HEK293 (cell line): ENCODE measurements at regions not wholly inside any gene's neighbourhood (a gene's known extent, or its start where the extent isn't known, plus 50 kb on each side); places are given as distances from the start of the nearest gene placed in this dataset.
"Not testable (repeated sequence)": the region's sequence is repeated elsewhere in the genome, so short reads cannot be mapped to it uniquely, and the experiment has no call there.

Source experiments
- CTCF ChIA-PET: fragments of 350-600 bp; formaldehyde crosslinking; extraction: SDS; loops from one replicate; lab custom pipeline; 2021; ENCODE audit warnings: antibody characterized with exemption; lab: Yijun Ruan, JAX
- POLR2A ChIA-PET: fragments of 300-600 bp; formaldehyde crosslinking; extraction: SDS; loops from one replicate; lab custom pipeline; 2020; ENCODE audit warnings: antibody characterized with exemption, inconsistent platforms; lab: Yijun Ruan, JAX
- H3K27ac ChIP-seq: fragments of 200-500 bp; sonication (Bioruptor generic); 2 replicates; pipeline ENCODE4 v1.5.1; 2014; ENCODE audit warnings: low read depth, low read length, control low read depth, inconsistent platforms; ENCODE audit errors: extremely low read depth
- H3K36me3 ChIP-seq, 2 experiments: fragments of 200-500 bp in 1 of 2; sonication (Bioruptor generic) in 1 of 2; 1 replicate in 1 of 2; 2 replicates in 1 of 2; pipeline ENCODE4 v1.5.1; 2014 to 2017; ENCODE audit warnings: inconsistent platforms in 2 of 2, low read length in 2 of 2; ENCODE audit not compliant: control insufficient read depth in 2 of 2, insufficient read depth in 1 of 2
- H3K4me1 ChIP-seq: fragments of 200-500 bp; sonication (Bioruptor generic); 2 replicates; pipeline ENCODE4 v1.5.1; 2014; ENCODE audit warnings: mild to moderate bottlenecking, low read length, inconsistent platforms; ENCODE audit not compliant: control insufficient read depth, insufficient read depth
- H3K4me3 ChIP-seq: 2 replicates; pipeline ENCODE4 v1.5.1; 2011; ENCODE audit warnings: low read depth, mild to moderate bottlenecking, control low read depth, low read length, moderate library complexity
- H3K9me3 ChIP-seq: fragments of 200-500 bp; sonication (Bioruptor generic); 2 replicates; pipeline ENCODE4 v1.5.1; 2014; ENCODE audit warnings: low read depth, low read length, inconsistent platforms; ENCODE audit not compliant: control insufficient read depth, insufficient read depth
- KLF17 ChIP-seq: fragments of 450-650 bp; formaldehyde crosslinking; IDR thresholded peaks from 2 replicates; pipeline ENCODE4 v1.5.1; 2016; ENCODE audit warnings: missing biosample characterization, missing genetic modification characterization
- KLF7 ChIP-seq: fragments of 450-650 bp; formaldehyde crosslinking; IDR thresholded peaks from 2 replicates; pipeline ENCODE4 v1.5.1; 2016; ENCODE audit warnings: missing biosample characterization, missing genetic modification characterization, borderline replicate concordance
- MEIS1 ChIP-seq: sonication (generic); formaldehyde crosslinking; IDR thresholded peaks from 2 replicates; pipeline ENCODE4 v1.8.1; 2022; ENCODE audit warnings: missing genetic modification reagents, mild to moderate bottlenecking, borderline replicate concordance
- PATZ1 ChIP-seq: fragments of 450-650 bp; formaldehyde crosslinking; IDR thresholded peaks from 2 replicates; pipeline ENCODE4 v1.5.1; 2016; ENCODE audit warnings: missing biosample characterization, missing genetic modification characterization
- WT1 ChIP-seq: fragments of 450-650 bp; formaldehyde crosslinking; IDR thresholded peaks from 2 replicates; pipeline ENCODE4 v1.5.1; 2016; ENCODE audit warnings: missing biosample characterization, missing genetic modification characterization
- ZBTB20 ChIP-seq: fragments of 450-650 bp; formaldehyde crosslinking; IDR thresholded peaks from 2 replicates; pipeline ENCODE4 v1.5.1; 2016; ENCODE audit warnings: missing biosample characterization, missing genetic modification characterization
- ZBTB44 ChIP-seq: fragments of 450-650 bp; IDR thresholded peaks from 2 replicates; pipeline ENCODE4 v1.5.1; 2018; ENCODE audit warnings: missing biosample characterization, mild to moderate bottlenecking, missing genetic modification characterization
- ZNF114 ChIP-seq: fragments of 450-650 bp; formaldehyde crosslinking; IDR thresholded peaks from 2 replicates; pipeline ENCODE4 v1.5.0; 2017; ENCODE audit warnings: missing biosample characterization, missing genetic modification characterization
- ZNF211 ChIP-seq: fragments of 450-650 bp; formaldehyde crosslinking; IDR thresholded peaks from 2 replicates; pipeline ENCODE4 v1.5.1; 2016; ENCODE audit warnings: low read depth, missing biosample characterization, missing genetic modification characterization
- ZNF266 ChIP-seq: fragments of 450-650 bp; formaldehyde crosslinking; IDR thresholded peaks from 2 replicates; pipeline ENCODE4 v1.5.1; 2016; ENCODE audit warnings: missing biosample characterization, missing genetic modification characterization, low read depth
- ZNF280D ChIP-seq: fragments of 450-650 bp; formaldehyde crosslinking; IDR thresholded peaks from 2 replicates; pipeline ENCODE4 v1.5.1; 2016; ENCODE audit warnings: missing biosample characterization, missing genetic modification characterization
- ZNF292 ChIP-seq: fragments of 450-650 bp; formaldehyde crosslinking; IDR thresholded peaks from 2 replicates; pipeline ENCODE4 v1.5.1; 2016; ENCODE audit warnings: low read depth, missing biosample characterization, missing genetic modification characterization, borderline replicate concordance
- ZNF362 ChIP-seq: fragments of 450-650 bp; formaldehyde crosslinking; IDR thresholded peaks from 2 replicates; pipeline ENCODE4 v1.5.1; 2016; ENCODE audit warnings: missing biosample characterization, missing genetic modification characterization
- ZNF37A ChIP-seq: fragments of 450-650 bp; IDR thresholded peaks from 2 replicates; pipeline ENCODE4 v1.5.1; 2018; ENCODE audit warnings: missing biosample characterization, missing genetic modification characterization
- ZNF624 ChIP-seq: fragments of 450-650 bp; formaldehyde crosslinking; IDR thresholded peaks from 2 replicates; pipeline ENCODE4 v1.5.1; 2017; ENCODE audit warnings: missing biosample characterization, missing genetic modification characterization
- ZNF664 ChIP-seq: fragments of 450-650 bp; formaldehyde crosslinking; IDR thresholded peaks from 2 replicates; pipeline ENCODE4 v1.5.1; 2016; ENCODE audit warnings: missing biosample characterization, missing genetic modification characterization
- ZSCAN30 ChIP-seq: fragments of 450-650 bp; IDR thresholded peaks from 2 replicates; pipeline ENCODE4 v1.5.1; 2018; ENCODE audit warnings: missing biosample characterization, mild to moderate bottlenecking, missing genetic modification characterization, moderate library complexity

- POLR2A ChIA-PET, result no interaction called here
These were observed 58.0 kb upstream of the FGF3 start for GRCh38 chr11:69877235-69877634.

GRCh38 chr11:69877704-69878103 is 58.5 kb upstream of the FGF3 start:
- H3K36me3 ChIP-seq, H3K4me1 ChIP-seq, H3K9me3 ChIP-seq, H3K27ac ChIP-seq, POLR2A ChIA-PET, H3K4me3 ChIP-seq: not testable (repeated sequence)
- CTCF ChIA-PET, result interaction anchor here (1.5 kb wide), 1 partner anchor 9 kb away, joined by 7 read pairs; no protein-coding TSS in a partner anchor

More at GRCh38 chr11:69877235-69877634, 58.0 kb upstream of the FGF3 start:
- Histone ChIP-seq H3K36me3 (no peaks in the 10 kb centered on the region), H3K27ac (no peak overlapping the region), H3K4me1 (no peaks in the 10 kb centered on the region), H3K4me3 (no peak overlapping the region), H3K9me3 (no peaks in the 10 kb centered on the region)
- TF ChIP-seq ZBTB20 (tag by site-specific recombination), result no peak
- TF ChIP-seq ZNF37A (tag by site-specific recombination), result no peak
- no peak for TF ChIP-seq WT1 (tag by site-specific recombination)
- no peak for TF ChIP-seq ZNF280D (tag by site-specific recombination)
- no peak for TF ChIP-seq ZNF211 (tag by site-specific recombination)
- no peak for TF ChIP-seq ZSCAN30 (tag by site-specific recombination)
- TF ChIP-seq ZNF114 (tag by site-specific recombination), result no peak
- TF ChIP-seq ZBTB44 (tag by site-specific recombination), result no peak
- TF ChIP-seq ZNF292 (tag by site-specific recombination), result no peak
- no peak for TF ChIP-seq ZNF624 (tag by site-specific recombination)
- no peak for TF ChIP-seq ZNF362 (tag by site-specific recombination)
- TF ChIP-seq KLF17 (tag by site-specific recombination), result no peak
- TF ChIP-seq ZNF266 (tag by site-specific recombination), result no peak
- no peak for TF ChIP-seq KLF7 (tag by site-specific recombination)
- TF ChIP-seq PATZ1 (tag by site-specific recombination), result no peak
- no peak for TF ChIP-seq ZNF664 (tag by site-specific recombination)
- no peak for TF ChIP-seq MEIS1 (CRISPR knock-in tag)
- CTCF ChIA-PET, result no interaction called here
